ENCODE measurements at regions not wholly inside any gene's neighbourhood (a gene's known extent, or its start where the extent isn't known, plus 50 kb on each side); places are given as distances from the start of the nearest gene placed in this dataset.

GRCh38 chr4:107376293-107376692 lies 340.2 kb upstream of the DKK2 start:
- TF ChIP-seq CTCF (IDR thresholded peaks at IDR 0.05) (no peak), POLR2A (IDR thresholded peaks at IDR 0.05) (no peak)
